DND-41 (cell line): ENCODE measurements at regions not wholly inside any gene's neighbourhood (a gene's known extent, or its start where the extent isn't known, plus 50 kb on each side); places are given as distances from the start of the nearest gene placed in this dataset.
A peak's percentile ranks its signal among the peaks of the same experiment; 100 is the strongest.

Source experiments
- ATAC-seq: fragments of 200-7000 bp; cut with Tn5 transposase; 3 replicates; pipeline ENCODE4 v1.9.1; 2021; ENCODE audit warnings: low read depth; ENCODE audit not compliant: insufficient read depth
- DNase-seq: peaks from one replicate; pipeline ENCODE4 v3.0.0-alpha.2; 2020
- H2AFZ ChIP-seq: 2 replicates; pipeline ENCODE4 v1.6.0; 2012; ENCODE audit warnings: low read depth, low read length
- H3K27ac ChIP-seq: 2 replicates; pipeline ENCODE4 v1.5.1; 2012; ENCODE audit warnings: low read length, inconsistent platforms
- H3K27me3 ChIP-seq: fragments of 200-600 bp; sonication (generic); 2 replicates; pipeline ENCODE4 v1.6.0; 2012; ENCODE audit warnings: low read length, mild to moderate bottlenecking, inconsistent platforms; ENCODE audit not compliant: insufficient read depth, poor library complexity
- H3K36me3 ChIP-seq: 2 replicates; pipeline ENCODE4 v1.5.1; 2012; ENCODE audit warnings: low read length, inconsistent platforms; ENCODE audit not compliant: insufficient read depth
- H3K4me1 ChIP-seq: 2 replicates; pipeline ENCODE4 v1.5.1; 2012; ENCODE audit warnings: mild to moderate bottlenecking, low read length; ENCODE audit not compliant: insufficient read depth
- H3K4me2 ChIP-seq: 2 replicates; pipeline ENCODE4 v1.6.0; 2012; ENCODE audit warnings: mild to moderate bottlenecking, moderate library complexity, low read length, inconsistent platforms; ENCODE audit not compliant: insufficient read depth
- H3K4me3 ChIP-seq, 2 experiments: fragments of 200-600 bp in 1 of 2; shearing (Covaris generic) in 1 of 2; 2 replicates each; pipeline ENCODE4 v1.5.1; 2012 to 2016; ENCODE audit warnings: inconsistent platforms in 2 of 2, low read length in 2 of 2, mild to moderate bottlenecking in 2 of 2, low read depth in 1 of 2, moderate library complexity in 1 of 2
- H3K79me2 ChIP-seq: 2 replicates; pipeline ENCODE4 v1.6.0; 2012; ENCODE audit warnings: low read length, inconsistent platforms; ENCODE audit not compliant: insufficient read depth
- H3K9ac ChIP-seq: 2 replicates; pipeline ENCODE4 v1.6.0; 2012; ENCODE audit warnings: low read depth, mild to moderate bottlenecking, inconsistent platforms, low read length, moderate library complexity
- H3K9me3 ChIP-seq: 2 replicates; pipeline ENCODE4 v1.5.1; 2012; ENCODE audit warnings: low read length, moderate library complexity, mild to moderate bottlenecking, inconsistent platforms; ENCODE audit not compliant: insufficient read depth, severe bottlenecking
- H4K20me1 ChIP-seq: 2 replicates; pipeline ENCODE4 v1.6.0; 2012; ENCODE audit warnings: low read length; ENCODE audit not compliant: insufficient read depth
- CTCF ChIP-seq: IDR thresholded peaks from 2 replicates; pipeline ENCODE4 v1.5.1; 2012; ENCODE audit warnings: borderline replicate concordance, low read length, moderate library complexity, mild to moderate bottlenecking; ENCODE audit not compliant: poor library complexity, severe bottlenecking; ENCODE audit errors: extremely low read depth
- EZH2 ChIP-seq: IDR thresholded peaks from 3 replicates; pipeline ENCODE4 v1.6.1; 2012; ENCODE audit warnings: borderline replicate concordance, low read depth, mild to moderate bottlenecking, moderate library complexity, low read length, inconsistent platforms; ENCODE audit not compliant: severe bottlenecking

- Histone ChIP-seq H3K4me2 (no peak overlapping the region), H3K36me3 (no peaks in the 10 kb centered on the region), H3K4me1 (no peaks in the 10 kb centered on the region), H3K79me2 (no peaks in the 10 kb centered on the region), H3K9ac (no peak overlapping the region), H3K9me3 (no peaks in the 10 kb centered on the region), H4K20me1 (no peaks in the 10 kb centered on the region), H3K27me3 (no peaks in the 10 kb centered on the region), H2AFZ (no peak overlapping the region), H3K4me3 (no peak overlapping the region), H3K27ac (no peak overlapping the region)
- ATAC-seq (peak; percentile 48; the same call in 1 of the 3 replicates), DNase-seq (peak; percentile 21)
- TF ChIP-seq CTCF, result peak; percentile 63
- TF ChIP-seq EZH2, result no peak
These were observed 763.8 kb upstream of the AADAT start for GRCh38 chr4:170853422-170854021.

GRCh38 chr4:170849969-170850368 lies 760.2 kb upstream of the AADAT start:
- no peaks in the 10 kb centered on the region for H3K36me3 ChIP-seq
- no peaks in the 10 kb centered on the region for H3K27me3 ChIP-seq
- no peak overlapping the region for H3K27ac ChIP-seq
- H3K9ac ChIP-seq, result no peak overlapping the region
- H3K79me2 ChIP-seq, result no peaks in the 10 kb centered on the region
- ATAC-seq, result no peak
- H3K4me3 ChIP-seq, result no peak overlapping the region
- TF ChIP-seq EZH2, result no peak
- TF ChIP-seq CTCF, result no peak
- H3K4me1 ChIP-seq, result no peaks in the 10 kb centered on the region
- H3K4me2 ChIP-seq, result no peak overlapping the region
- DNase-seq, result no peak
- no peaks in the 10 kb centered on the region for H4K20me1 ChIP-seq
- no peak overlapping the region for H2AFZ ChIP-seq
- no peaks in the 10 kb centered on the region for H3K9me3 ChIP-seq

- H2AFZ ChIP-seq, result no peak overlapping the region
- no peaks in the 10 kb centered on the region for H3K9me3 ChIP-seq
- H3K27me3 ChIP-seq, result no peaks in the 10 kb centered on the region
- no peak overlapping the region for H3K4me3 ChIP-seq
- no peaks in the 10 kb centered on the region for H3K79me2 ChIP-seq
- no peaks in the 10 kb centered on the region for H4K20me1 ChIP-seq
- no peak overlapping the region for H3K27ac ChIP-seq
- H3K9ac ChIP-seq, result no peak overlapping the region
- H3K4me2 ChIP-seq, result no peak overlapping the region
- DNase-seq (no peak), ATAC-seq (no peak)
- TF ChIP-seq CTCF, result no peak
- TF ChIP-seq EZH2, result no peak
- no peaks in the 10 kb centered on the region for H3K4me1 ChIP-seq
- no peaks in the 10 kb centered on the region for H3K36me3 ChIP-seq
These were observed 738.0 kb upstream of the AADAT start for GRCh38 chr4:170827562-170828274.
